Kidney epithelial cell (primary cell): ENCODE measurements at regions not wholly inside any gene's neighbourhood (a gene's known extent, or its start where the extent isn't known, plus 50 kb on each side); places are given as distances from the start of the nearest gene placed in this dataset.

Experiments
- DNase-seq: peaks from one replicate; pipeline ENCODE4 v3.0.0-alpha.2; 2010; ENCODE audit warnings: low read depth
- H3K27me3 ChIP-seq: 2 replicates; pipeline ENCODE4 v1.6.0; 2011; ENCODE audit warnings: low read length; ENCODE audit not compliant: control insufficient read depth, insufficient read depth
- H3K36me3 ChIP-seq: 2 replicates; pipeline ENCODE4 v1.5.1; 2011; ENCODE audit warnings: low read length; ENCODE audit not compliant: control insufficient read depth, insufficient read depth
- H3K4me3 ChIP-seq: 2 replicates; pipeline ENCODE4 v1.5.1; 2011; ENCODE audit warnings: low read depth, mild to moderate bottlenecking, control low read depth, low read length
- TF ChIP-seq, protein P1 (sequence below): IDR thresholded peaks from 2 replicates; pipeline ENCODE4 v1.5.1; 2011; ENCODE audit warnings: mild to moderate bottlenecking, moderate library complexity, low read length, control low read depth, inconsistent platforms; ENCODE audit not compliant: insufficient read depth, poor library complexity, severe bottlenecking

DNA sequence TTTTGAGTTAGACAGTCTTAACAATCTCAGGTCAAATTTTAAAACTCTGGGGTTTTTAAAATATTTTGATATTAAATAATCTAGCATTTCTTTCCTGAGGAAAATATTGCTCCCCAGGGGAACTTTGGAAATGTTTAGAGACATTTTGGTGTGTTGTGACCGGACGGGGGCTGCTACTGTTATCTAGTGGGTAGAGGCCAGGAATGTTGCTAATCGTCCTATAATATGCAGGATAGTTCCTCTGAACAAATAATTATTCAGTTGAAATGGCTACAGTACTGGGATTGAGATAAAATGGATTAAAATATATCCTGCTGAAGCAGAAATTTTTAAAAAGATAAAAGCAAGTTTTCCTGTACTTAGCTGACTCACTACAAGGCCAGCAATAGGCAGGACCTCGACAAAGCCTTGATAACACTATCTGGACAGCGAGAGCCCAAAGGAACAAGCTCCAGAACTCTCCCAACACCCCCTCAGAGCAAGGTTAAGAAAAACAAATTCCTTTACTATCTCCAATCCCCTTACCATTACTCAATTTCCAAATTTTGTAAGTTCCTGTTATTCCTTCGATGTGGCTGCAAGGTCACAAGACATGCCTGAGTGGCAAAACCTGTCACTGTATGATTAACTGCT, 1407.4 kb downstream of the SUCLG1 start:
- TF ChIP-seq, protein P1, sequence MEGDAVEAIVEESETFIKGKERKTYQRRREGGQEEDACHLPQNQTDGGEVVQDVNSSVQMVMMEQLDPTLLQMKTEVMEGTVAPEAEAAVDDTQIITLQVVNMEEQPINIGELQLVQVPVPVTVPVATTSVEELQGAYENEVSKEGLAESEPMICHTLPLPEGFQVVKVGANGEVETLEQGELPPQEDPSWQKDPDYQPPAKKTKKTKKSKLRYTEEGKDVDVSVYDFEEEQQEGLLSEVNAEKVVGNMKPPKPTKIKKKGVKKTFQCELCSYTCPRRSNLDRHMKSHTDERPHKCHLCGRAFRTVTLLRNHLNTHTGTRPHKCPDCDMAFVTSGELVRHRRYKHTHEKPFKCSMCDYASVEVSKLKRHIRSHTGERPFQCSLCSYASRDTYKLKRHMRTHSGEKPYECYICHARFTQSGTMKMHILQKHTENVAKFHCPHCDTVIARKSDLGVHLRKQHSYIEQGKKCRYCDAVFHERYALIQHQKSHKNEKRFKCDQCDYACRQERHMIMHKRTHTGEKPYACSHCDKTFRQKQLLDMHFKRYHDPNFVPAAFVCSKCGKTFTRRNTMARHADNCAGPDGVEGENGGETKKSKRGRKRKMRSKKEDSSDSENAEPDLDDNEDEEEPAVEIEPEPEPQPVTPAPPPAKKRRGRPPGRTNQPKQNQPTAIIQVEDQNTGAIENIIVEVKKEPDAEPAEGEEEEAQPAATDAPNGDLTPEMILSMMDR: no peak
- H3K27me3 ChIP-seq: no peaks in the 10 kb centered on the region
- no peaks in the 10 kb centered on the region for H3K36me3 ChIP-seq
- DNase-seq: no peak
- no peak overlapping the region for H3K4me3 ChIP-seq

- Histone ChIP-seq H3K4me3 (no peak overlapping the region), H3K36me3 (no peaks in the 10 kb centered on the region), H3K27me3 (no peaks in the 10 kb centered on the region)
- TF ChIP-seq, protein P1: no peak
- DNase-seq: no peak
Observed at GRCh38 chr2:83042053-83042452, 1417.0 kb downstream of the SUCLG1 start.

DNA sequence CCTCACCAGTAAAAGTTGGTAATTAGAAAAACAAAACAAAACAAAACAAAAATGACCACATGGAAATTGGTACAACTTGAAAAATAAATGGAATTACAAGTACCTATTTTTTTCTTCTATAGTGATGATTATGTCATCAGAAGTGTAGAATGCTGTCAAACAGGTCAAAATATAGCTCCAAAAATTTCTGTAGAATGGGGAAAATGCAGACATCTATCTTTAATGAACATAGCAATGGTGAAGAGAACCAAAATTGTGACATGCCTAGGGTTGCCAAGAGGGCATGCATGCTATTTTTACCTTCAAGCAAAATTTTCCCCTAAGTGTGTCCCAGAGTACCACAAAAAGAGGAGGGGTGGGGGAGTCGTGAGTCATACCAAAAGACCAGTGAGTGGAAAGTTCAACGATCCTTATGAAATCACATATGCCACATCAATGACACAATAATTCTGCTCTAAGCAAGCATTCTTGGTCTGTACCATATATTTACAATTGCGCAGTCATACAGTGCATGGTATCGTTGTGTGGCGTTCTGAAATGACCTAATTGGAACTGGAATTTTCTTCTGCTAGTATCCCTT, 1436.4 kb downstream of the SUCLG1 start:
- Histone ChIP-seq H3K4me3 (no peak overlapping the region), H3K27me3 (no peaks in the 10 kb centered on the region), H3K36me3 (no peaks in the 10 kb centered on the region)
- DNase-seq: no peak
- TF ChIP-seq, protein P1: no peak

- TF ChIP-seq, protein P1: no peak
- Histone ChIP-seq H3K27me3 (no peaks in the 10 kb centered on the region), H3K4me3 (no peak overlapping the region), H3K36me3 (no peaks in the 10 kb centered on the region)
- no peak for DNase-seq
Observed at GRCh38 chr2:83017366-83018090, 1441.6 kb downstream of the SUCLG1 start.

GRCh38 chr2:83016343-83017110, 1442.6 kb downstream of the SUCLG1 start:
- H3K27me3 ChIP-seq: no peaks in the 10 kb centered on the region
- no peak for DNase-seq
- no peak overlapping the region for H3K4me3 ChIP-seq
- no peaks in the 10 kb centered on the region for H3K36me3 ChIP-seq
- TF ChIP-seq, protein P1: no peak
